Chondrocyte (in vitro differentiated cells): ENCODE measurements at regions not wholly inside any gene's neighbourhood (a gene's known extent, or its start where the extent isn't known, plus 50 kb on each side); places are given as distances from the start of the nearest gene placed in this dataset.
"Not testable (repeated sequence)": the region's sequence is repeated elsewhere in the genome, so short reads cannot be mapped to it uniquely, and the experiment has no call there.

Experiments used
- DNase-seq: peaks from one replicate; pipeline ENCODE4 v3.0.0; 2021; ENCODE audit warnings: mixed read lengths, low spot score
- H3K27ac Mint-ChIP-seq: one replicate; pipeline ENCODE4 v1.8.0; 2021; ENCODE audit warnings: mild to moderate bottlenecking, moderate library complexity, mixed read lengths; ENCODE audit not compliant: unreplicated experiment
- H3K27me3 Mint-ChIP-seq: 2 replicates; pipeline ENCODE4 v1.8.0; 2021; ENCODE audit warnings: low read depth, mixed read lengths
- H3K36me3 Mint-ChIP-seq: 2 replicates; pipeline ENCODE4 v1.8.0; 2021; ENCODE audit warnings: low read depth, mixed read lengths
- H3K4me1 Mint-ChIP-seq: 2 replicates; pipeline ENCODE4 v1.8.0; 2021; ENCODE audit warnings: low read depth, mild to moderate bottlenecking, mixed read lengths
- H3K4me3 Mint-ChIP-seq: one replicate; pipeline ENCODE4 v1.8.0; 2021; ENCODE audit warnings: mild to moderate bottlenecking, moderate library complexity, mixed read lengths; ENCODE audit not compliant: unreplicated experiment
- H3K9me3 Mint-ChIP-seq: 2 replicates; pipeline ENCODE4 v1.8.0; 2021; ENCODE audit warnings: low read depth, mixed read lengths
- TF ChIP-seq, protein P1 (sequence below): fragments of 200-600 bp; sonication (generic); IDR thresholded peaks from 2 replicates; pipeline ENCODE4 v1.5.0; 2021; ENCODE audit warnings: antibody characterized with exemption, mild to moderate bottlenecking, moderate library complexity

- Mint-ChIP-seq H3K4me3 (no peak overlapping the region), H3K9me3 (no peaks in the 10 kb centered on the region), H3K4me1 (no peaks in the 10 kb centered on the region), H3K27ac (no peak overlapping the region), H3K36me3 (no peaks in the 10 kb centered on the region), H3K27me3 (peaks cover 7% of the 10 kb centered on the region)
- TF ChIP-seq, protein P1, sequence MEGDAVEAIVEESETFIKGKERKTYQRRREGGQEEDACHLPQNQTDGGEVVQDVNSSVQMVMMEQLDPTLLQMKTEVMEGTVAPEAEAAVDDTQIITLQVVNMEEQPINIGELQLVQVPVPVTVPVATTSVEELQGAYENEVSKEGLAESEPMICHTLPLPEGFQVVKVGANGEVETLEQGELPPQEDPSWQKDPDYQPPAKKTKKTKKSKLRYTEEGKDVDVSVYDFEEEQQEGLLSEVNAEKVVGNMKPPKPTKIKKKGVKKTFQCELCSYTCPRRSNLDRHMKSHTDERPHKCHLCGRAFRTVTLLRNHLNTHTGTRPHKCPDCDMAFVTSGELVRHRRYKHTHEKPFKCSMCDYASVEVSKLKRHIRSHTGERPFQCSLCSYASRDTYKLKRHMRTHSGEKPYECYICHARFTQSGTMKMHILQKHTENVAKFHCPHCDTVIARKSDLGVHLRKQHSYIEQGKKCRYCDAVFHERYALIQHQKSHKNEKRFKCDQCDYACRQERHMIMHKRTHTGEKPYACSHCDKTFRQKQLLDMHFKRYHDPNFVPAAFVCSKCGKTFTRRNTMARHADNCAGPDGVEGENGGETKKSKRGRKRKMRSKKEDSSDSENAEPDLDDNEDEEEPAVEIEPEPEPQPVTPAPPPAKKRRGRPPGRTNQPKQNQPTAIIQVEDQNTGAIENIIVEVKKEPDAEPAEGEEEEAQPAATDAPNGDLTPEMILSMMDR: no peak
- DNase-seq: no peak
Measured at GRCh38 chr10:89978081-89978480, 276.7 kb downstream of the KIF20B start.

GRCh38 chr10:89979726-89980125 lies 278.3 kb downstream of the KIF20B start:
- H3K27ac Mint-ChIP-seq: no peak overlapping the region
- H3K4me3 Mint-ChIP-seq: no peak overlapping the region
- H3K36me3 Mint-ChIP-seq: no peaks in the 10 kb centered on the region
- H3K27me3 Mint-ChIP-seq: peaks cover 10% of the 10 kb centered on the region
- DNase-seq: no peak
- no peaks in the 10 kb centered on the region for H3K4me1 Mint-ChIP-seq
- TF ChIP-seq, protein P1: no peak
- H3K9me3 Mint-ChIP-seq: no peaks in the 10 kb centered on the region

- H3K4me1 Mint-ChIP-seq: no peaks in the 10 kb centered on the region
- no peak overlapping the region for H3K27ac Mint-ChIP-seq
- H3K9me3 Mint-ChIP-seq: no peaks in the 10 kb centered on the region
- no peak overlapping the region for H3K4me3 Mint-ChIP-seq
- DNase-seq: no peak
- no peaks in the 10 kb centered on the region for H3K36me3 Mint-ChIP-seq
- TF ChIP-seq, protein P1: no peak
- H3K27me3 Mint-ChIP-seq: peaks cover 10% of the 10 kb centered on the region
Measured at GRCh38 chr10:89980166-89980565, 278.8 kb downstream of the KIF20B start.

DNA sequence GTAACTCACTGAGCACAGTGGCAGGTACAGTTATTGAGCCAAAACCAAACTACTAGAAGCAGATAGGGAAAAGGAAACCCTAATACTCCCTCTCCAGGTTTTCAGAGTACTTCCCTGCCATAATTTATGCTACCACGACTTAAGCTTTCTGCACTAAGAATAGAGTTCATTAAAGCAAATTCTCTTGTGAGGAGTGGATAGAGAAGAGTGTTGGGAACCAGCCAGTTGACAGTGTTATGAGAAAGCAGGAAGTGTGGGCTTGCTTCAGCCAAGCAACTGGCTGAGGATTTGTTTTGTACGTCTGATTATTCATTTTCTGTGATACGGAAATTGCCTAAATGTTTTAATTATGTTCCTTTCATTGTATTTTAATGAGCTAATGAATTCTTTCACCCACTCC lies 280.5 kb downstream of the KIF20B start:
- Mint-ChIP-seq H3K9me3 (no peaks in the 10 kb centered on the region), H3K4me1 (no peaks in the 10 kb centered on the region), H3K36me3 (no peaks in the 10 kb centered on the region), H3K27me3 (peaks cover 12% of the 10 kb centered on the region), H3K4me3 (no peak overlapping the region), H3K27ac (no peak overlapping the region)
- DNase-seq: no peak
- TF ChIP-seq, protein P1: no peak

DNA sequence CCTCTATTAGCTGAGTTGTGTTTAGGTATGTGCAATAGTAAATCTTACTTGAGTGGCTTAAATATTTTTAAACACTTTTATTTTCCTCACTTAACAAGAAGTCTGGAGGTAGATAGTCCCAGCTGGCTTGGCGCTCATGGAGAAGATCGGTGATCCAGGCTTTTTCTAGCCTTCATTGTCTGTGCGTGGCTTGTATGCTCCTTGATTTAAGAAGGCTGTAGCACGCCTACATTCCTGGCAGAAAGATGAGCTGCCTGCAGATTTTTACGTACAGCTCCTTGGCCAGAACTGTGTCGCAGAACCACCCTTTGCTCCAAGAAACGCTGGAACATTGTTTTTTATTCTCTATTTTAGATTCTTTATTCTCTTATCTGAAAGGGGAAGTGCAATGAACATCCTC lies 284.1 kb downstream of the KIF20B start:
- TF ChIP-seq, protein P1: no peak
- no peaks in the 10 kb centered on the region for H3K4me1 Mint-ChIP-seq
- H3K27me3 Mint-ChIP-seq: peaks cover 12% of the 10 kb centered on the region
- DNase-seq: no peak
- no peaks in the 10 kb centered on the region for H3K9me3 Mint-ChIP-seq
- H3K4me3 Mint-ChIP-seq: no peak overlapping the region
- no peak overlapping the region for H3K27ac Mint-ChIP-seq
- no peaks in the 10 kb centered on the region for H3K36me3 Mint-ChIP-seq

GRCh38 chr10:89988361-89988760 lies 287.0 kb downstream of the KIF20B start:
- not testable (repeated sequence) for DNase-seq, H3K36me3 Mint-ChIP-seq, H3K9me3 Mint-ChIP-seq, H3K4me3 Mint-ChIP-seq, H3K4me1 Mint-ChIP-seq, H3K27ac Mint-ChIP-seq, H3K27me3 Mint-ChIP-seq
